Stimulated activated CD4-positive, alpha-beta T cell treated with anti-CD3 and anti-CD28 coated beads, Interleukin-1b, Interleukin-23, amount 100 ng/mL, for 1 hour (primary cell): ENCODE measurements at regions not wholly inside any gene's neighbourhood (a gene's known extent, or its start where the extent isn't known, plus 50 kb on each side); places are given as distances from the start of the nearest gene placed in this dataset.
"Not testable (repeated sequence)": the region's sequence is repeated elsewhere in the genome, so short reads cannot be mapped to it uniquely, and the experiment has no call there.

Source experiments
- DNase-seq, 2 donors: peaks; one replicate each; pipeline ENCODE4 v3.0.0-alpha.2; 2020; ENCODE audit warnings: low read depth in 2 of 2

GRCh38 chr7:356691-357462 lies 66.9 kb downstream of the FOXL3 start:
- DNase-seq: no peak

- DNase-seq: no peak
Measured at GRCh38 chr7:357531-358209, 67.7 kb downstream of the FOXL3 start.

- DNase-seq: no peak
Measured at GRCh38 chr7:358352-358751, 68.4 kb downstream of the FOXL3 start.

GRCh38 chr7:359226-359765 lies 69.3 kb downstream of the FOXL3 start:
- DNase-seq: no peak

GRCh38 chr7:359766-360361 lies 69.9 kb downstream of the FOXL3 start:
- no peak for DNase-seq

- no peak for DNase-seq
Measured at GRCh38 chr7:360454-361100, 70.6 kb downstream of the FOXL3 start.

- DNase-seq: not testable (repeated sequence)
Measured at GRCh38 chr7:361182-361581, 71.2 kb downstream of the FOXL3 start.

GRCh38 chr7:361680-362401 lies 71.9 kb downstream of the FOXL3 start:
- DNase-seq: no peak

- DNase-seq: no peak
Measured at GRCh38 chr7:362402-363096, 72.6 kb downstream of the FOXL3 start.

- no peak for DNase-seq
Measured at GRCh38 chr7:363626-364025, 73.7 kb downstream of the FOXL3 start.

GRCh38 chr7:364536-364935 lies 74.6 kb downstream of the FOXL3 start:
- no peak for DNase-seq

- no peak for DNase-seq
Measured at GRCh38 chr7:365593-365992, 75.6 kb downstream of the FOXL3 start.

GRCh38 chr7:366161-366803 lies 76.3 kb downstream of the FOXL3 start:
- DNase-seq: no peak

GRCh38 chr7:367351-367901 lies 77.5 kb downstream of the FOXL3 start:
- no peak for DNase-seq

- no peak for DNase-seq
Measured at GRCh38 chr7:368651-369475, 78.9 kb downstream of the FOXL3 start.

GRCh38 chr7:369476-370258 lies 79.7 kb downstream of the FOXL3 start:
- no peak for DNase-seq

- no peak for DNase-seq
Measured at GRCh38 chr7:370259-370625, 80.3 kb downstream of the FOXL3 start.

GRCh38 chr7:370775-371118 lies 80.8 kb downstream of the FOXL3 start:
- no peak for DNase-seq
